Glutamatergic neuron (in vitro differentiated cells): ENCODE measurements at regions not wholly inside any gene's neighbourhood (a gene's known extent, or its start where the extent isn't known, plus 50 kb on each side); places are given as distances from the start of the nearest gene placed in this dataset.
"Not testable (repeated sequence)": the region's sequence is repeated elsewhere in the genome, so short reads cannot be mapped to it uniquely, and the experiment has no call there.

Experiments used
- DNase-seq: peaks from one replicate; pipeline ENCODE4 v3.0.0; 2022
- H3K27ac Mint-ChIP-seq: one replicate; pipeline ENCODE4 v1.8.0; 2020; ENCODE audit warnings: mild to moderate bottlenecking, mixed read lengths, inconsistent platforms; ENCODE audit not compliant: unreplicated experiment
- H3K27me3 Mint-ChIP-seq: one replicate; pipeline ENCODE4 v1.8.0; 2020; ENCODE audit warnings: mild to moderate bottlenecking, moderate library complexity, mixed read lengths, inconsistent platforms; ENCODE audit not compliant: unreplicated experiment
- H3K36me3 Mint-ChIP-seq: one replicate; pipeline ENCODE4 v1.8.0; 2020; ENCODE audit warnings: mild to moderate bottlenecking, mixed read lengths, inconsistent platforms; ENCODE audit not compliant: unreplicated experiment
- H3K4me1 Mint-ChIP-seq: one replicate; pipeline ENCODE4 v1.8.0; 2020; ENCODE audit warnings: mild to moderate bottlenecking, low read depth, mixed read lengths, inconsistent platforms; ENCODE audit not compliant: unreplicated experiment
- H3K4me3 Mint-ChIP-seq: one replicate; pipeline ENCODE4 v1.8.0; 2020; ENCODE audit warnings: mild to moderate bottlenecking, mixed read lengths, inconsistent platforms; ENCODE audit not compliant: unreplicated experiment
- H3K9me3 Mint-ChIP-seq: one replicate; pipeline ENCODE4 v1.8.0; 2020; ENCODE audit warnings: mild to moderate bottlenecking, moderate library complexity, mixed read lengths, inconsistent platforms; ENCODE audit not compliant: unreplicated experiment
- TF ChIP-seq, protein P1 (sequence below): fragments of 200-600 bp; sonication (generic); IDR thresholded peaks from one replicate; pipeline ENCODE4 v1.5.0; 2021; ENCODE audit not compliant: partially characterized antibody, unreplicated experiment

DNA sequence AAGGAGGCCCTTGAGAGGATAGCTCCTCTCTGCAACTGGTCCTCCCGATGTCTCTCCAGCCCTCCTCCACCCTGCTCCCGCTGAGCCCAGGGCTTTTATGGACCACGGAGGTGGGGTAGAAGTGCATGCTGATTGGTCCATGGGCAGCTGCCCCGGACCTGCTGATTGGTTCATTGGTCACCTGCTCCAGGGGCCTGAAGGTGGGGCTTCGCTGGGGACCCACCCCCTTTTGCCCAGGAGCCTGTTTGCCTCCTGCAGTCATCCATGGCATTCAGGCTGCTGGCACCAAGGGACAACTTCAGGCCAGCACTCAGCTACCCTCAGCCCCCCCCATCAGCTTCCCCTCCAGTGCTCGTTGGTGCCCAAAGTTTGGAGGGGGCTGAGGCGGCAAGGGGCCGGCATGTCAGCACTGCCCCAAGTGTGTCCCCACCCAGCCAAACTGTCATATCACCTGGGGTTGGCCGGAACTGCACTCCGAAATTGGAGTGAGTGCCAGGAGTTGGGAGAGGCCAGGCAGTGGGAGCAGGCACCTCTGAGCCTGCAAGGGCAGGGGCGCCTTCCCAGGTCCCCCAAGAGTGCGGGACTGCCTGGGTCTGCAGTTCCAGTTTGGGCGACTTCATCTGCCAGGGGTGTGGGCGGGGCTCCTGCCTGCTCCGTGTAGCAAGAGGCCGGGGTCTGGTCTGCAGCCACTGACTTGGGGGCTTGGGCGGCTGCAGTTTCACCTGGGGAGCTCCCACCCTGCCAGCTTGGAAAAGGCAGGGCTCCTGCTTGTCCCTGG lies 288.9 kb downstream of the RDH14 start:
- no peak for DNase-seq
- H3K27me3 Mint-ChIP-seq = no peaks in the 10 kb centered on the region
- peaks cover 4% of the 10 kb centered on the region for H3K36me3 Mint-ChIP-seq
- TF ChIP-seq, protein P1, sequence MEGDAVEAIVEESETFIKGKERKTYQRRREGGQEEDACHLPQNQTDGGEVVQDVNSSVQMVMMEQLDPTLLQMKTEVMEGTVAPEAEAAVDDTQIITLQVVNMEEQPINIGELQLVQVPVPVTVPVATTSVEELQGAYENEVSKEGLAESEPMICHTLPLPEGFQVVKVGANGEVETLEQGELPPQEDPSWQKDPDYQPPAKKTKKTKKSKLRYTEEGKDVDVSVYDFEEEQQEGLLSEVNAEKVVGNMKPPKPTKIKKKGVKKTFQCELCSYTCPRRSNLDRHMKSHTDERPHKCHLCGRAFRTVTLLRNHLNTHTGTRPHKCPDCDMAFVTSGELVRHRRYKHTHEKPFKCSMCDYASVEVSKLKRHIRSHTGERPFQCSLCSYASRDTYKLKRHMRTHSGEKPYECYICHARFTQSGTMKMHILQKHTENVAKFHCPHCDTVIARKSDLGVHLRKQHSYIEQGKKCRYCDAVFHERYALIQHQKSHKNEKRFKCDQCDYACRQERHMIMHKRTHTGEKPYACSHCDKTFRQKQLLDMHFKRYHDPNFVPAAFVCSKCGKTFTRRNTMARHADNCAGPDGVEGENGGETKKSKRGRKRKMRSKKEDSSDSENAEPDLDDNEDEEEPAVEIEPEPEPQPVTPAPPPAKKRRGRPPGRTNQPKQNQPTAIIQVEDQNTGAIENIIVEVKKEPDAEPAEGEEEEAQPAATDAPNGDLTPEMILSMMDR = no peak
- peaks cover 3% of the 10 kb centered on the region for H3K4me1 Mint-ChIP-seq
- no peak overlapping the region for H3K4me3 Mint-ChIP-seq
- H3K9me3 Mint-ChIP-seq = peaks cover 6% of the 10 kb centered on the region
- H3K27ac Mint-ChIP-seq = no peak overlapping the region

DNA sequence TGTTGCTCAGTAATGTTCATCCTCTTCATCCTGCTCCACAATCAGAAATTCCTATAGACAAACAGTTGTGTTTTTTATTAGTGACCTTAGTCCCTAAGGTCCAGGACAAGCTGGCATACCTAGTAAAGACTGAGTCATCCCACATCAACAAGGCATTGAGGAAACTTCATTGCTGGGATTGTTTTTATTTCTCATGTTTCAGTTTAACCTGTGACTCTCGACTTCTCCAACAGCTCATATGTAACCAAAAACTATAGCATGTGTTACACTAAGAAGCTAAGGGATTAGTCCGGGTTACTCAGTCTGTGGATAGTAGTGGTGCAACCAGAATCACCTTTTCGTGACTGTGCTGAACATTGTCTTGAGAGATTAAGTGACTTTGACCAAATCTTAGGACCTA lies 292.1 kb downstream of the RDH14 start:
- Mint-ChIP-seq H3K27ac (no peak overlapping the region), H3K4me1 (no peaks in the 10 kb centered on the region), H3K4me3 (no peak overlapping the region), H3K36me3 (no peaks in the 10 kb centered on the region), H3K27me3 (peaks cover 2% of the 10 kb centered on the region), H3K9me3 (no peaks in the 10 kb centered on the region)
- TF ChIP-seq, protein P1 = no peak
- no peak for DNase-seq

DNA sequence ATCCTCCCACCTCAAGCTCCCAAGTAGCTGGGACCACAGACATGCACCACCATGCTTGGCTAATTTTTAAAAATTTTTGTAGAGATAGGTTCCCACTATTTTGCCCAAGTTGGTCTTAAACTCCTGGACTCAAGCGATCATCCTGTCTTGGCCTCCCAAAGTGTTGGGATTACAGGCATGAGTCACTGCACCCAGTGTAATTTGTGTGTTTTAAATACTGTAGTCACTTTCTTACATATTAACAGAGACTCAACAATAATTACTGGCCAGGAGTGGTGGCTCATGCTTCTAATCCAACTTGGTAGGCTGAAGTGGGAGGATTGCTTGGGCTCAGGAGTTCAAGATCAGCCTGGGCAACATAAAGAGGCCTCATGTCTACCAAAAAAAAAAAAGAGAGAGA lies 293.0 kb downstream of the RDH14 start:
- no peak for DNase-seq
- TF ChIP-seq, protein P1 = no peak
- Mint-ChIP-seq H3K27me3 (peaks cover 2% of the 10 kb centered on the region), H3K4me1 (no peaks in the 10 kb centered on the region), H3K27ac (no peak overlapping the region), H3K4me3 (no peak overlapping the region), H3K36me3 (no peaks in the 10 kb centered on the region), H3K9me3 (no peaks in the 10 kb centered on the region)

DNA sequence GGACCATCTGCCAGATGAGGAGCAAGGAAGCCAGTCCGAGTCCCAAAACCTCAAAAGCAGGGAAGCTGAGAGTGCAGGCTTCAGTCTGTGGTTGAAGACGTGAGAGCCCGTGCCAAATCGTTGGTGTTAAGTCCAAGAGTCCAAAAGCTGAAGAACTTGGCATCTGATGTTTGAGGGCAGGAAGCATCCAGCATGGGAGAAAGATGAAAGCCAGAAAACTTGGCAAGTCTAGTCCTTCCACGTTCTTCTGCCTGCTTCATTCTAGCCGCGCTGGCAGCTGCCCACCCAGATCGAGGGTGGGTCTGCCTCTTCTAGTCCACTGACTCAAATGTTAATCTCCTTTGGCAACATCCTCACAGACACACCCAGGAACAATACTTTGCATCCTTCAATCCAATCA lies 293.8 kb downstream of the RDH14 start:
- not testable (repeated sequence) for H3K4me1 Mint-ChIP-seq, H3K27ac Mint-ChIP-seq, H3K4me3 Mint-ChIP-seq, H3K9me3 Mint-ChIP-seq, DNase-seq, H3K36me3 Mint-ChIP-seq, H3K27me3 Mint-ChIP-seq

DNA sequence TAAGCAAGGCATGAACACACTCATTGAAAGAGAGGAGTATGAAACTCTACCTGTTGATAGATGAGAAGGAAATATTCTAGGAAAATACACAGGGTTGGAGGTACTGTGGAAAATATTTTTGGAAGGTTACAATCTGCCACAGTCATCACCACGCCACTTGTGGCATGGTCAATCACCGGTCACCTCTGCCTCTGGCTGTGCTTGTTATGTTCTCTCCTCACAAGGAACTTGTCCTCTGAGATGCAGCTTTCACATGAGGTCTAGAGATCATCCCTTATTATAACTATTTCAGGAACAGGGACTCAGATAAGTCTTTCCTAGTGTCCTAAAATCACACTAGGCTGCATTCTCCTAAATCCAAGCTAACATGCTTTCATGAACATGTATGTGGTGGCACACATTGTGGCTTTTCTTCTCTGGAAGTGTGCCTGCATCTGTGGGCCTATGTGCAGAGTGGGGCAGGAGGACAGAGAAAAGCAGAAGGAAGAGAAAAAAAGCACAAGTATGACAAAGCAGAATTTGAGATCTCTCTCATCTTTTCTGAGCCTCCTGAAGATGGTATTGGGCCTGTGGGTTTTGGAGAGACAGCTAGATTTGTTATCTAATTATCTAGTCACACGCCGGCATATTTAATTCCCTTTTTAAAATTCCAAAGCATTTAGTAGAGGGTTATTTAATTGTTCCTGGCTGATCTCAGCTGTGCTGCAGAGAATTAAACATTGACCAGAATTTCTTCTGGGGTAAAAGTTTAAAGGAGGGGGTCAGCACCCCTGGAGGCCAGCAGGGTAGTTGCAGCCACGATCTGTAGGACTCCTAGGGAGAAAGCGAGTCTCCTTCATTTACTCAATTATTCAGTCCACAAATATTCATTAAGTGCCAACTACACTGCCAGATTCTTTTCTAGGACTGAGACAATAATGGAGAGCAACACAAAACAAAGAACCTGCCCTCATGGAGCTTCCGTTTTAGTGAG lies 294.6 kb downstream of the RDH14 start:
- TF ChIP-seq, protein P1 = peak; percentile 29
- Mint-ChIP-seq H3K4me3 (no peak overlapping the region), H3K27ac (no peak overlapping the region), H3K9me3 (no peaks in the 10 kb centered on the region), H3K36me3 (no peaks in the 10 kb centered on the region), H3K4me1 (no peaks in the 10 kb centered on the region), H3K27me3 (peaks cover 2% of the 10 kb centered on the region)
- DNase-seq = no peak
